ENCODE measurements at regions not wholly inside any gene's neighbourhood (a gene's known extent, or its start where the extent isn't known, plus 50 kb on each side); places are given as distances from the start of the nearest gene placed in this dataset.

DNA sequence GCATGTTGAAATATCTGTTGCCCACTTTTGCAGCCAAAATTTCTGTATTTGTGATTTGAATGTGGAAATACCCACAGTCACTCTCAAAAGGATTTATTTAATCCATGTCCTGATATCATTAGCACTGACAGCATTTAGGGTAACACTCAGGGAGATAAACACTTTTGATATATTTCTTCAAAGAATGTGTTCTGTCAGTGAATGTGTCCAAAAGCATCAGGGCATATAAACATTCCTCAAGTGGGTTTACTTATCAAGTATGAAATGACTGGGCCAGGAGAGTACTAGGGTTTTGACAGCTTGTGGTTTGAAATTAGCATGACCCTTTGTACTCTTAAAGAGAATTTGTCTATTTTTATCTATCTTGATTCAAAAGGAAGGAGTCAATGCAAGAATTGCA is 1302.1 kb upstream of the ADGRL2 start:
- H3K36me3 ChIP-seq: no peaks in the 10 kb centered on the region
- TF ChIP-seq CTCF (IDR thresholded peaks at IDR 0.05): no peak
- no peak for TF ChIP-seq POLR2A (IDR thresholded peaks at IDR 0.05)
- no peaks in the 10 kb centered on the region for H3K4me1 ChIP-seq
- H3K9me3 ChIP-seq: no peaks in the 10 kb centered on the region
- no peak overlapping the region for H3K4me3 ChIP-seq
- intact Hi-C loops (cut with DNase I): no loop called here
- peak overlapping the region in 1 of 4 donors; percentile 34 for H3K27ac ChIP-seq
- no peaks in the 10 kb centered on the region for H3K27me3 ChIP-seq
- DNase-seq: no peak

DNA sequence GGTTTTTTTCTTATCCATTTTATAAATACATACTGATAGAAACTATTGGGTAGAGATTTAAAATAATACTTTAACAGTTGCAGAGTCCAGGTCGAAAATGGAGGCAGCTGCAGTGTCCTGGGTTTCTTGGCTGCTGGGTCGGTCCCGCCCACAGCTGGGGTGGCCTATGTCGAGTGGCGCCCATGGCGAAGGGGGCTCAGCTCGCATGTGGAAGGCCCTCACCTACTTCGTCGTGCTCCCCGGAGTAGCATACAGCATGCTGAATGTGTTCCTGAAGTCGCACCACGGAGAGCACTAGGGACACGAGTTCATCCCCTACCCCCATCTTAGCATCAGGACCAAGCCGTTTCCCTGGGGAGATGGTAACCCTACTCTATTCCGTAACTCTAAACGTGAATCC is 1304.9 kb upstream of the ADGRL2 start:
- TF ChIP-seq POLR2A (IDR thresholded peaks at IDR 0.05) (no peak), CTCF (IDR thresholded peaks at IDR 0.05) (no peak)
- DNase-seq: no peak
- 89 to 92% methylated on average over 14 to 16 of the region's 16 CpGs for WGBS, 2 donors
- H3K27ac ChIP-seq: no peak overlapping the region
- H3K36me3 ChIP-seq: no peaks in the 10 kb centered on the region
- H3K9me3 ChIP-seq: no peaks in the 10 kb centered on the region
- intact Hi-C loops (cut with DNase I): no loop called here
- H3K4me1 ChIP-seq: no peaks in the 10 kb centered on the region
- H3K27me3 ChIP-seq: no peaks in the 10 kb centered on the region
- no peak overlapping the region for H3K4me3 ChIP-seq

DNA sequence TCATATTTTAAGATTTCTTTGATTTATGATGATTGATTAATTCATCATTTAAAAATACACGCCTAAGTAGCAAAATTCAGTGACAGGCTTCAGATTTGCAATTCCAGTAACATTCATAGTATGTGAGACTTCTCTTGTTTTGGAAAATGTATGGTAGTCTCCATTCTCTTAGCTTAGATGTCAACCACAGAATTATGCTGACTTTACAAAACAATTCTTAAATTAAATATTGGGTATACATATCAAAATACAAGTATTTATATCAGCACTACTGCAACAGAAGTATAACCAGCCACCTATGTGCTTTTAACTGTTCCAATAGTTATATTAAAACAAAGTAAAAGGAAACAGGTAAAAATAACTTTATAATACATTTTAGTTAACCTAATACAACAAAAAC is 1328.6 kb upstream of the ADGRL2 start:
- Histone ChIP-seq H3K27ac (no peak overlapping the region), H3K9me3 (no peaks in the 10 kb centered on the region), H3K36me3 (no peaks in the 10 kb centered on the region), H3K4me1 (no peaks in the 10 kb centered on the region), H3K4me3 (no peak overlapping the region), H3K27me3 (no peaks in the 10 kb centered on the region)
- no peak for DNase-seq
- TF ChIP-seq POLR2A (IDR thresholded peaks at IDR 0.05) (no peak), CTCF (IDR thresholded peaks at IDR 0.05) (no peak)
- intact Hi-C loops (cut with DNase I): no loop called here
- WGBS, 2 donors: 80 to 95% methylated on average over 1 of the region's 1 CpG

- no peaks in the 10 kb centered on the region for H3K4me1 ChIP-seq
- TF ChIP-seq CTCF (IDR thresholded peaks at IDR 0.05) (no peak), POLR2A (IDR thresholded peaks at IDR 0.05) (no peak)
- no peaks in the 10 kb centered on the region for H3K9me3 ChIP-seq
- H3K27me3 ChIP-seq: no peaks in the 10 kb centered on the region
- no peak for DNase-seq
- no peak overlapping the region for H3K27ac ChIP-seq
- WGBS, 2 donors: 85 to 100% methylated on average over 1 of the region's 1 CpG
- H3K4me3 ChIP-seq: no peak overlapping the region
- intact Hi-C loops (cut with DNase I): no loop called here
- H3K36me3 ChIP-seq: no peaks in the 10 kb centered on the region
Observed at GRCh38 chr1:80468356-80468755, 1332.4 kb upstream of the ADGRL2 start.

GRCh38 chr1:80462006-80462405 is 1338.7 kb upstream of the ADGRL2 start:
- Histone ChIP-seq H3K4me1 (no peaks in the 10 kb centered on the region), H3K27ac (no peak overlapping the region), H3K36me3 (no peaks in the 10 kb centered on the region), H3K4me3 (no peak overlapping the region), H3K27me3 (no peaks in the 10 kb centered on the region), H3K9me3 (no peaks in the 10 kb centered on the region)
- WGBS, 2 donors: 58 to 59% methylated on average over 1 of the region's 1 CpG
- TF ChIP-seq CTCF (IDR thresholded peaks at IDR 0.05) (no peak), POLR2A (IDR thresholded peaks at IDR 0.05) (no peak)
- intact Hi-C loops (cut with DNase I): no loop called here
- DNase-seq: no peak
